ENCODE measurements at regions not wholly inside any gene's neighbourhood (a gene's known extent, or its start where the extent isn't known, plus 50 kb on each side); places are given as distances from the start of the nearest gene placed in this dataset.

DNA sequence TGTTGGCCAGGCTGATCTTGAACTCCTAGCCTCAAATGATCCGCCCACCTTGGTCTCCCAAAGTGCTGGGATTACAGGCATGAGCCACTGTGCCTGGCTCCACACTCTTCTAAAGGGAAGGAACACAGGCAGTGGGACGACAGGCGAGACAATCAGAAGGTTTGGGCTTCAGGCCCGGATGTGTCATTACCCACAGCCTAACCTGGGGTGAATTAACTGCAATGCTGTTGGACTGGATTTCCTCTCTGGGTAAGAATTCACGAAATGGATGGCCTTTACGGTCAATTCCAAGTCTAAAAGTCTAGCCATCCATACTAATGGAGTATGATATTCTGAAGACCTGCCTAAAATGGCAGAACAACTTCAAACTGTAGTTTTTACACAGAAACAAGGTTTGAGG is 83.7 kb upstream of the CCDC28A start:
- H3K4me3 ChIP-seq: no peak overlapping the region
- no peak for DNase-seq
- TF ChIP-seq POLR2A (IDR thresholded peaks at IDR 0.05): no peak
- TF ChIP-seq, protein P1, sequence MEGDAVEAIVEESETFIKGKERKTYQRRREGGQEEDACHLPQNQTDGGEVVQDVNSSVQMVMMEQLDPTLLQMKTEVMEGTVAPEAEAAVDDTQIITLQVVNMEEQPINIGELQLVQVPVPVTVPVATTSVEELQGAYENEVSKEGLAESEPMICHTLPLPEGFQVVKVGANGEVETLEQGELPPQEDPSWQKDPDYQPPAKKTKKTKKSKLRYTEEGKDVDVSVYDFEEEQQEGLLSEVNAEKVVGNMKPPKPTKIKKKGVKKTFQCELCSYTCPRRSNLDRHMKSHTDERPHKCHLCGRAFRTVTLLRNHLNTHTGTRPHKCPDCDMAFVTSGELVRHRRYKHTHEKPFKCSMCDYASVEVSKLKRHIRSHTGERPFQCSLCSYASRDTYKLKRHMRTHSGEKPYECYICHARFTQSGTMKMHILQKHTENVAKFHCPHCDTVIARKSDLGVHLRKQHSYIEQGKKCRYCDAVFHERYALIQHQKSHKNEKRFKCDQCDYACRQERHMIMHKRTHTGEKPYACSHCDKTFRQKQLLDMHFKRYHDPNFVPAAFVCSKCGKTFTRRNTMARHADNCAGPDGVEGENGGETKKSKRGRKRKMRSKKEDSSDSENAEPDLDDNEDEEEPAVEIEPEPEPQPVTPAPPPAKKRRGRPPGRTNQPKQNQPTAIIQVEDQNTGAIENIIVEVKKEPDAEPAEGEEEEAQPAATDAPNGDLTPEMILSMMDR (IDR thresholded peaks at IDR 0.05 in 4 of 5, conservative IDR thresholded peaks at IDR 0.05 in 1 of 5): no peak
- in situ Hi-C loops (cut with MboI; ENCODE audit: low sequenced_read_pairs in 4 of 4) (loop anchor here in 2 of 4 donors (5.0 to 10.0 kb wide), 2 partner anchors 77 to 85 kb away; partner anchors contain the start of gene CCDC28A (in 1 of the 2)), intact Hi-C loops (cut with DNase I; ENCODE audit: low total_unique reads) (loop anchor here (10.0 kb wide), 1 partner anchor 105 kb away; no protein-coding TSS in a partner anchor)
- no peaks in the 10 kb centered on the region for H3K36me3 ChIP-seq
- peaks cover 0 to 3% of the 10 kb centered on the region in 2 donors for H3K4me1 ChIP-seq
- no peaks in the 10 kb centered on the region for H3K9me3 ChIP-seq
- no peaks in the 10 kb centered on the region for H3K27me3 ChIP-seq
- no peak overlapping the region for H3K27ac ChIP-seq
- ATAC-seq: no peak

DNA sequence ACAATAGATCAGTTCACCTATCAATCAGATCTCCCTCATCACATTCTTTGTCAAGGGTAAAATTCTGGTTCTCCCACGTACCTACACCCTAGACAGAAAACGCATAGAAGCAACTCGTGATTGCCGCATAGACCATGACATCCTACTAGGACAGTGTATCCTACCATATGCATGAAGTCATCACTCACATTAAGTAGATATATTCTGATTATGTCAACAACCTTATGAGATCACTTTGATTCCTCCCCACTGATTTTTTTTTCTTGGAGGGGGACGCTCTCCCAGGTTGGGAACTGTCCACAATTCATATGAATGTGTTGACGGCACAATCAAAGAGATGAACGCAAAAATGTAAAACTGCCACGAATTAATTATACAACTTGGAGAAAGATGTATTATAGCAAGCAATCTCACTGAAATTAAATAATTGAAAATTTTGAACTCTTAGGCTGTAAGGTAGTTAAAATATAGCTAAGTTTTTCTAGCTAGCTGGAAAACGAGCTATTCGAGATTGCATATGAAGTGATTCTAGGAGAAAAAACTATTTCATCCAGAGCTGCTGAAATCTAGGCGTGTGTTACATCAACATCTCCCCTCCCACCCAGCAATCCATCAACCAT is 82.5 kb upstream of the CCDC28A start:
- Histone ChIP-seq H3K27me3 (no peaks in the 10 kb centered on the region), H3K9me3 (no peaks in the 10 kb centered on the region), H3K36me3 (no peaks in the 10 kb centered on the region), H3K4me1 (peaks cover 0 to 3% of the 10 kb centered on the region in 2 donors), H3K4me3 (peak overlapping the region in 3 of 4 donors; percentile 60 to 66 (median 63)), H3K27ac (no peak overlapping the region)
- in situ Hi-C loops (cut with MboI; ENCODE audit: low sequenced_read_pairs in 4 of 4): loop anchor here in 2 of 4 donors (5.0 to 10.0 kb wide), 2 partner anchors 76 to 84 kb away; partner anchors contain the start of gene CCDC28A (in 1 of the 2)
- no peak for TF ChIP-seq POLR2A (IDR thresholded peaks at IDR 0.05)
- TF ChIP-seq, protein P1 (IDR thresholded peaks at IDR 0.05 in 4 of 5, conservative IDR thresholded peaks at IDR 0.05 in 1 of 5): no peak
- ATAC-seq (no peak), DNase-seq (no peak)
- intact Hi-C loops (cut with DNase I; ENCODE audit: low total_unique reads): loop anchor here (10.0 kb wide), 1 partner anchor 106 kb away; no protein-coding TSS in a partner anchor

DNA sequence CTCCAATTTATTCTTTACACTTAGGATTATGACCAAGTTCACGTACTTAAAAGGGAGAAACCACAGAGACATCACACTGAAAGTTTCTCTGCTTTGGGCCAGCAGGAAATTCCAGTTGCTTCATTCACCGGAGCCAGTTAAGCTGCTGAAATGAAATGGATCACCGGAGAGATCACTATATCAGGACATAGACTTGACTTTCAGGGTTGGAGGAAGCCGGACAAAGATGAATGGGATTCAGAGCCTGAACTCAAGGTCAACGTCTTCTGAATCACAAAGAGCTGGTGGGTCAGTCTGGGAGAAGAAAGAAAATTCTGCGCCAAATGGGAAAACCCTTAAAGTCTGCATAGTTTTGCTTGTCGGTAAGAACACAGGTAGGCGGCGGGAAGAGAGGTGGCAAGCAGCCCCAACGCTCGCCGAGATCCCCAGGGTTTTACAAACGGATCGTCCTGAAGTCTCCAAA is 81.9 kb upstream of the CCDC28A start:
- peak overlapping the region in 1 of 4 donors; percentile 30 for H3K27ac ChIP-seq
- in situ Hi-C loops (cut with MboI; ENCODE audit: low sequenced_read_pairs in 4 of 4): loop anchor here in 2 of 4 donors (5.0 to 10.0 kb wide), 2 partner anchors 76 to 83 kb away; partner anchors contain the start of gene CCDC28A (in 1 of the 2)
- H3K4me3 ChIP-seq: peak overlapping the region; percentile 60 to 67 (median 64)

DNA sequence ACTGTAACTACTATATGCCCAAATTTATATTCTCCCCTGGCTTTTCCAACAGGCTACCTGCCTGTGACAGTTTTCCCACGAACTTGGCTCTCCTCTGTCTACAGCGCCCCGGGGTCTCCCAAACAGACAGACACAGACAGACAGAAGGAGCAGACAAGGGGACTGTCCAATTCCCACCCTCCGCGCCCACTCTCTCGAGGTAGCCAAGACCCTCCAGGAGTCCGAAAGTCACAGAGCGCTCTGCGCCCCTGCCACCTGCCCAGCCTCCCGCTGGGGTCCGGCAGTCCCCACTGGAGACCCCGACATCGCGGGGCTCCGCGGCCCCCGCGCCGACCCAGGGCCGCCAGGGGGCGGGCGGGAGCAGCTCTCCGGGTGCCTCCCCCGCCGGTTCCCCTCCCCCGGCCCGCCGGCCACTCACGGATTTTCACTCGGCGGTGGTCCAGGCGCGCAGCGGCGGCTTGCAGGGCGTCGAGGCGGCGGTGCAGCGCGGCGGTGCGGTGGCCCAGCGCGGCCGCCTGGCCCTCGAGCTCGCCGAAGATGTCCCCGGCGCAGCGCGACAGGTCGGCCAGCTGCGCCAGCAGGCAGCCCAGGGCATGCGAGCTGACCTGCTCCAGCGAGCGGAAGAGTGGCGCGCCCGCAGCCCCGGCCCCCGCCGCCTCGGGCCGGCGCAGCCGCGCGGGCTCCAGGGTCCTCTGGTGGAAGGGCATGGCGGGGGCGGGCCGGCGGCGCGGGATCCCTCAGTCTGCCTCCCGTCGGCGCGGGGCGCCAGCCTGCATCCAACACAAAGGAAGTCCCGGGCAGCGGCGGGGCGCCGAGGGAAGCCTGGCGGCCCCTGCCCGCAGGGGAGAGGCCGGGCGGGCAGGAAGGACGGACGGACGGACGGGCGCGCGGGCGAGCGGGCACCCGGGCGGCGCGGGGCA is 81.3 kb upstream of the CCDC28A start:
- H3K9me3 ChIP-seq: no peaks in the 10 kb centered on the region
- H3K4me1 ChIP-seq: peaks cover 0 to 3% of the 10 kb centered on the region in 2 donors
- ATAC-seq (peak; percentile 84 to 86), DNase-seq (peak; percentile 16 to 41)
- in situ Hi-C loops (cut with MboI; ENCODE audit: low sequenced_read_pairs in 4 of 4) (loop anchor here in 2 of 4 donors (5.0 to 10.0 kb wide), 2 partner anchors 75 to 82 kb away; partner anchors contain the start of gene CCDC28A (in 1 of the 2)), intact Hi-C loops (cut with DNase I; ENCODE audit: low total_unique reads) (loop anchor here (2.0 to 10.0 kb wide), 2 partner anchors 80 to 108 kb away; partner anchors contain the start of gene CCDC28A)
- H3K36me3 ChIP-seq: no peaks in the 10 kb centered on the region
- peak overlapping the region; percentile 60 to 67 (median 64) for H3K4me3 ChIP-seq
- H3K27ac ChIP-seq: peak overlapping the region in 3 of 4 donors; percentile 16 to 35 (median 30)
- H3K27me3 ChIP-seq: no peaks in the 10 kb centered on the region
- TF ChIP-seq, protein P1 (IDR thresholded peaks at IDR 0.05 in 4 of 5, conservative IDR thresholded peaks at IDR 0.05 in 1 of 5): peak; percentile 46 to 88 (median 70)
- no peak for TF ChIP-seq POLR2A (IDR thresholded peaks at IDR 0.05)

More for the DNA sequence above, 81.9 kb upstream of the CCDC28A start:
- peaks cover 0 to 3% of the 10 kb centered on the region in 2 donors for H3K4me1 ChIP-seq
- TF ChIP-seq, protein P1 (IDR thresholded peaks at IDR 0.05 in 4 of 5, conservative IDR thresholded peaks at IDR 0.05 in 1 of 5): no peak
- TF ChIP-seq POLR2A (IDR thresholded peaks at IDR 0.05): no peak
- H3K36me3 ChIP-seq: no peaks in the 10 kb centered on the region
- peak in 1 of 2 donors; percentile 22 for ATAC-seq
- no peaks in the 10 kb centered on the region for H3K9me3 ChIP-seq
- no peaks in the 10 kb centered on the region for H3K27me3 ChIP-seq
- intact Hi-C loops (cut with DNase I; ENCODE audit: low total_unique reads): loop anchor here (2.0 to 10.0 kb wide), 2 partner anchors 81 to 107 kb away; partner anchors contain the start of gene CCDC28A
- no peak for DNase-seq
